HG03520 (cell line): ENCODE measurements at regions not wholly inside any gene's neighbourhood (a gene's known extent, or its start where the extent isn't known, plus 50 kb on each side); places are given as distances from the start of the nearest gene placed in this dataset.
A peak's percentile ranks its signal among the peaks of the same experiment; 100 is the strongest.

Source experiments
- ATAC-seq: cut with Tn5 transposase; IDR thresholded peaks from one replicate; pipeline ENCODE4 v1.9.1; 2021; ENCODE audit warnings: mild to moderate bottlenecking, moderate library complexity; ENCODE audit not compliant: unreplicated experiment

- ATAC-seq = no peak
These were observed 177.8 kb downstream of the SIPA1L2 start for GRCh38 chr1:232452117-232452516.

DNA sequence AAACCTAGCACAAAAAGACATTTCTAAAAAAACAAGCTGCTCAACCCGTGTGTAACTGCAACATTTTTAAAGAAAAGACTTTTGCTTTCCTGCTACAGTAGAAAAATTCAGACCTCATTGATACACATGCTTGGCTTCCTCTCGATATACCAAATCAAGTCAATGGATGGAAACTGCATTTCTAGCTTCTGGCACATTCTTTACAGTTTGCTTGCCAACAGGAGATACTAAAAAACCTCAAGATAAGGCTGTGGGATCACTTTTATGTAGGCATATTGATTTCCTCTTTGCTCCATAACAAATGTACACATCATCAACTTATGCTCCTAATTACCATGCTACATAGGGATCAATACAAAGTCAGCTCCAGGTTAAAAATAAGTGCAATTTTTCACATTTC, 178.4 kb downstream of the SIPA1L2 start:
- no peak for ATAC-seq

DNA sequence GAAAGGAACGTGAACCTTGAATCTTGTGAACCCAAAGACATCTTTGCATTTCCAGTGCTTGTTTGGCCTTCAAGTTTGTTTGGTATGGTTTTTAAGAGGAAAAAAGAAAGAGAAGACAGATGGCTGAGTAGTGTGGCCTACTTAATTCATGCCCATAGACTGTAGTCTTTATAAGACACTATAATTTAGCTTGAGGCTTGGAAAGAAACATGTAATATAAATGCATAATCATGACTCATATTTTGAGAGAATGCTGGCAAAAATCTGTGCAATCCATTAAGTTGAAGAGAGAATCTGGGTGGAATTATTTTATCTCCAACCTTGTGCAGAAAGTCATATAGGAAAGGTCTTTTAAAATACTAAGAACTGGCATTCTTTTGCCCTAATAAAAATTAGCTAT, 179.3 kb downstream of the SIPA1L2 start:
- no peak for ATAC-seq

DNA sequence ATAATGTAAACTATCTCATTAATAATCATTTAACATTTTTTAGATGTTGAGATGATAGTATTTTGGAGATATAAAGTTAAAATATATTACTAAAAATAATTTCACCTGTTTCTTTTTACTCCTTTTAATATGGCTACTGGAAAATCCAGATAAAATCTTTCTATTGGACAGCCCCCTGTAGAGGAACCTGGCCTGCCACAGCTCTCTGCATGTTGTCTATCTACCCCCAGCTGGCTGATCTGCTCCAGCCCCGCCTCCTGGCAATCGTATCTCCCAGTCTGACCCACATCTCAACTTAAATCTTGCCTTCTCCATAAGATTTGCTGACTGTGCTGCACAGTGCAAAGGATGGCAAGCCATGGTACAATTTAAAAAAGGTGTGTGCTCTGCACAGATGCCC, 182.8 kb downstream of the SIPA1L2 start:
- ATAC-seq = no peak

DNA sequence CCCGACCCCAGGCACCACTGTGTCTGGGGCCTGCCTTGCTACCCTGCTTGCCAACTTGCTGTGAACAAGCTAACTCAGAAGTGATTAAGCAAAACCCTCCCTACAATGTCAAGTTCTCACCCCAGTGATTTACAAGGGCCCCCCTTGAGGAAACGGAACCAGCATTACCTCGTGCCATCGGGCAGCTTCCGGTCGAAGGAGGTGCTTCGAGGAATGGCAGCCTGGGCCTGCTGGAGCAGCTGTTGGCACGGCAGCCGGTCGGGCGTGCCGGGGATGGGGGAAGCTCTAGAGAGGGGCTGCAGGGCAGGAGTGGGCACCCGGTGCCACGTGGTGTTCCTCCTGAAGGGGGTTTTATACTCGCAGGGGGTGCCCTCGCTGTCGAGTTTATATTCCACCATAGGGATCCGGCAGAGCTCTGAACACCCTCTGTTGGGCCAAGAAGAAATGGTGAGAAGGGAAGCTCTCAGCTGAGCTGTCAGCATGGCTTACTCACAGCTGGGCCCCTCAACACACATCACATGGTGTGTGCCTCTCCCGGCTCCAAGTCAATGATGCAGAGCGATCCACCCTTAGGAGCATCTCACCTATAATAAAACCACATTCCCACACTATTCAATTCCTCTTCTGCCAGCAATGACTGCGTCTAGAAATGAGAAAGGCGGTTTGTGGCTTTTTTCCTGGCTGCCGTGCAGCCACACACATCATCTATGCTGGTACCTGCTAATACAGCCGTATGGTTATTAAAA, 184.4 kb downstream of the SIPA1L2 start:
- ATAC-seq = no peak

- ATAC-seq = no peak
These were observed 186.6 kb downstream of the SIPA1L2 start for GRCh38 chr1:232443372-232443771.

DNA sequence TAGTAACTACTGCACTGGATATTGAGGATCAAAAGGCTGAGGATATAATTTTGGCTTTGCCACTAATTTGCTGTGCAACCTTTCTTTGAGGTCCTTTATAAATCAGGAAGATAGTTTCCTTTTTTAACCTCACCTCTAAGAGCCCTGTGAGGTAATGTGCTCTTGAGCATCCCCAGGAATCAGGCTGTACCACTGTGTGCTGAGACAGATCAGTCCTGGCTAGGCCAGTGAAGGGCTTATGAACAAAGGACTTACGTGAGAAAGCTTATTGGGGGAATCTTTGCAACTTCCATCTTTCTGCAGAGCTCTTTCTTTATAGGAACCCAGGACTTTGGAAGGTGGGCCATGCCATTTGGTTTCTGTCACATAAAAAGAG, 188.9 kb downstream of the SIPA1L2 start:
- no peak for ATAC-seq

DNA sequence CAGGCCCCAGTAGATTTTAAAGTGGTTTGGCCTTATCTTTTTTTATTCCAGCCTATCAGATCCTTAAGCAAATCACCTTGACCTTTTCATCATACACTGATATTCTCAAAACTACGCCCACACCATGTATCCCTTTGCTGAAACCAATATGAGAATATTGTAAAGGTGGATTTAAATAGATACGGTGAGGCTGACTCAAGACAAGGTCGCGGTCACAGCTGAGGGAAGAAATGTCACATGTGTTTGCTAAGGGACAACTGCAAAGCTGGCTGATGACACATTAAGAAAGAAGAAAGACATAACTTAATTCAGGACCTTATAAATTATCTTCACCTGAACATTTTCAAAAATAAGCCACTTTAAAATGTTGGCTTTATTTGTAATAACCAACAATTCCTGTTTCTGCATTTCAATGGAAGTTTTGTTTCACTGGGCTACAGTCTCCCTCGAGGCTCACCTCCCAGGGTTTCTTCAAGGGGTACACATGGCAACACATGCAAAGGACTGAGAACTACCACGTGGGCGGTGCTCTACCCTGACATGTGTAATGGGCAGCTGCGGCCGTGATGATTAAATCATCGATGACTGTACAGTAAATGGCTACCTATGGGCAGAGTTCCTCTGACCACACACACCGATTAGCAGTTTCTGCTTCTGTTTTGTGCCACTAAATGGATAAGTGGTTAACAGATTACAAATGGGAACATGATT, 189.5 kb downstream of the SIPA1L2 start:
- ATAC-seq = peak; percentile 59

- ATAC-seq = no peak
These were observed 190.9 kb downstream of the SIPA1L2 start for GRCh38 chr1:232439011-232439410.

- ATAC-seq = no peak
These were observed 191.5 kb downstream of the SIPA1L2 start for GRCh38 chr1:232438476-232438875.

- no peak for ATAC-seq
These were observed 192.4 kb downstream of the SIPA1L2 start for GRCh38 chr1:232437510-232437909.

DNA sequence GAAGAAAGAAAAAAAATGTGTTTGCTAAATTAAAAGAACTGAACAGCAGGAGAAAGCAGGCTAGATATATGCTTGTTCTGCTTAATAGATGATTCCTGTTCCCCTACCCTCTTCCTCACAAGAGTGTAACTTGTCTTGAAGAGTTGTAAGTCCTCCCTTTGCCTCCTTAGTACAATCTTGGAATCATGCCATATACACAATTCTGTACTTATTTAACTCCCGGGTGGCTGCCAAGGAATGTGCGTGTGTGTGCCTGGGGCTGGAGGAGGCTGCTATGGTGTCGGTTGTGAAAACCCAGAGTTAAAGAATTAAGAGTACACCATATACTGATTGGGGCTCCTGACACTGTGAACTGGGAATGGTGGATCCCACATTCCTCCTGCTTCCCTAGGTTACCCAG, 194.2 kb downstream of the SIPA1L2 start:
- ATAC-seq = no peak

- no peak for ATAC-seq
These were observed 197.6 kb downstream of the SIPA1L2 start for GRCh38 chr1:232432313-232432712.

DNA sequence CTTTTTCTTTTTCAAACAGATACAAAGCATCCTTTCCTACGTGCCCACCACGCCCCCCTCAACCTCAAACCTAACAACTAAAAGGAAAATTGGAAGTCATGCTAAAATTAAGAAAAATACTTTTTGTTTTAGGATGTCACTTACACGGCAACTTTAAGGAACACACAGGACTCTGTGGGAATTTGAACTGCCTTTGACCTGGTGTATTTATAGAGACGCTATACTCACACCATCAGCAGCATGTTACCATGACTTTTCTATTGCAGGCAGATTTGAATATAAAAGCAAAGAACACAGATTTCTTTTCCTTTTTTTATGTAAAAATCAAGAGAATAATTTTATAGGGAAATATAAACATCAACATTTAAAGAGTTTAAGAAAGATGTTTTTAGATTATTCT, 198.2 kb downstream of the SIPA1L2 start:
- ATAC-seq = no peak

DNA sequence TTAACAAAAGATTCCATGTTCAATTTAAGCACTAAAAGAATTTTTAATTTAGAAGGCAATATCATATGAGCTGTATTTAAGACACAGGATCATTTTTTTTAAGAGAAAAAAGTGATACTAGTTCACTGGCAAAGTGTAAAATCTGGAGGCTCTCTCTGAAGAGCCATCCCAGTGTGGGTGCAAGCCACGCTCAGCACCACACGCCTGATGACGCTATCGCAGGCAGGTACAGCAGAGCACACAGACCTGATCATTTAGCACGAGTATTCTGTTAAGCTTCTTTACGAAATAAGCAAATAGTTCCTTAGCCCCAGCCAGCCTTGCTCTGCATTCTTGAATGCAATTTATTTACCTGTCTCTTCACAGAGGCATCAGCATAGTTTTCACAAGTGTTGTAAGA, 198.6 kb downstream of the SIPA1L2 start:
- no peak for ATAC-seq

DNA sequence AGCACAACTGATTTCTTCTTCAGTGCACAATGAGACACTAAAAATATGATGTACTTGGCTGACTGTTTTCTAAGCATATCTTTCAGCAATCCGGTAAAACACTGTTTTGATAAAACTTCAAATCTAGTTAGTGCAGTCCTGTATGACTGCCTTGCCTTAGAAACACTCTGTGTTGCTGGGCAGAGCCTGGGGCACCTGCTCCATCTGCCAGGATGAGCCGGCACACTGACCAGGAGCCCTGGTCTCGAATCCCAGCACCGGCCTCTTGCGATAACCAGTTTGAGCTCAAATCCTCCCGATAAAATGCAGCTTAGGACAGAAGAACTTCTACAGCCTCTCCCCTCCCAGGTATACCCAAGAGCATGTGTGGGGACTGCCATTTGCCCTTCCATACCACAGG, 199.5 kb downstream of the SIPA1L2 start:
- ATAC-seq = no peak

GRCh38 chr1:232428786-232429530, 201.0 kb downstream of the SIPA1L2 start:
- ATAC-seq = no peak

- ATAC-seq = no peak
These were observed 201.8 kb downstream of the SIPA1L2 start for GRCh38 chr1:232428036-232428645.

DNA sequence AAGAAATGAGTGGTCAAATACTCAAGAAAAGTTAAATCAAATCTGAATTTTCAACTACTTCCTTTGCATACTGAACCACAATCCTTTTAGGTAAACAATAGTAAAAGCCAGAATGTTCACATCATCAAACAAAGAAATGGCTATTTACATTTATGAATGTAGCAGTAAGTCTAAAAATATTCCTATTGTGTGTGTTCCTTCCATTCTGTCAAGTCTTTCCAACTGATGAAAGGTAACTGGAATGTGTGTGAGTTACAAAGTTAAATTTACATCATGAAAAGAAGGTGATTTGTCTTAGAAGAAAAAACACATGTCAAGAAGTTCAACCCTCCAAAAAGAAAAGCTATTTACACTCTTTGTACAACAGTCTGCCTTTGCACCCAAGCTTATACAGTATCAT, 203.1 kb downstream of the SIPA1L2 start:
- no peak for ATAC-seq

GRCh38 chr1:232425421-232425820, 204.5 kb downstream of the SIPA1L2 start:
- ATAC-seq = no peak

DNA sequence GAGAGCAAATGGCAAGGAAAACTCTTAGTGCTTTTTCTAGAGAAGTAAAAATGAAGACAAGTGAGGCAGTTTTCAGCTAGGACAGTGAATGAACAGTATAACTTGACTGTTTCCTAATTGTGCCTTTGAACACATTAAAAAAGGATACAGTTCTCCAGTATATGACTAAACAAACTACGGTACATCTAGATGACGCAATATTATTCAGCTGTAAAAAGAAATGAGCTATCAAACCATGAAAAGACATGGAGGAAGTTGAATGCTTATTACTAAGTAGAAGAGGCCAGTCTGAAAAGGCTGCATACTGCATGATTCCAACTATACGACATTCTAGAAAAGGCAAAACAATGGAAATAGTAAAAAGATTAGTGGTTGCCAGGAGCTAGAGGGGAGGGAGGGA, 206.3 kb downstream of the SIPA1L2 start:
- ATAC-seq = no peak

DNA sequence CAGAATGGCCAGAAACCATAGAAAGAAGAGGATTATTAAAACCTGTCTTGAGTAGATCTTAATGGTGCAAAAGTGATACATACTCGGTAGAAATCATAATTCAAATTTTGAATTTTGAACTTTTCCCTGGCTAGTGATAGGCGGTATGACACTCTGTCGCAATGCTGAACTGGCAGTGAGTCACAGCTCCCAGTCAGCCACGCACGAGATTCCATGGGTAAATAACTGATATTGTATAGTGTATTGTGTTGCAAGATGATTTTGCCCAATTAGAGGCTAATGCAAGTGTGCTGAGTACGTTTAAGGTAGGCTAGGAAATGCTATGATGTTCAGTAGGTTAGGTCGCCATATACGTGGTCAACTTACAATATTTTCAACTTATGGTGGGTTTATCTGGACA, 207.0 kb downstream of the SIPA1L2 start:
- no peak for ATAC-seq
